ENCODE measurements at regions not wholly inside any gene's neighbourhood (a gene's known extent, or its start where the extent isn't known, plus 50 kb on each side); places are given as distances from the start of the nearest gene placed in this dataset.

DNA sequence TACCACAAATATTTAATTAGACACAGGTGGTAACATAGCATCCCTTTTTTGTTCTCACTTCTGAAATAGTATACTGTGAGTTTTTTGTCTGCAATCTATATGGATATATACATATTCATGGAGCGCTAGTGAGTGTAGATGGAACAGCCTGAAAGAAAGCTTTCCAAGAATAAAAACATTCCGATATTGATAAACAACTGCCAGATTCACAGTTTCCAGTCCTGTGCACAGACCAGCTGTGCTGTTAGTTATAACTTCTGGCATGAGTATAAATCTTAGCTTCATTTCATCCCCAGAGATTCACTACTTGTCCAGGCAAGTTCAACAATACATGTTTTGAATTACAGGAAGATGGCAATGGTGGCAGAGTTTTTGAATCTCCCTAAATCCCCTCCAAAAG, 467.1 kb upstream of the STEAP1 start:
- H3K27me3 ChIP-seq (ENCODE audit: control insufficient read depth, insufficient read depth, low read length), result no peaks in the 10 kb centered on the region
- no peak overlapping the region for H3K56ac ChIP-seq (ENCODE audit: extremely low read depth, insufficient read depth, low read length)
- H2AFZ ChIP-seq (replicated peaks; ENCODE audit: low read length, poor library complexity), result no peak overlapping the region
- no peaks in the 10 kb centered on the region for H3K36me3 ChIP-seq (ENCODE audit: control insufficient read depth, insufficient read depth, low read length)
- in situ Hi-C loops (cut with MboI; ENCODE audit: low sequenced_read_pairs) (no loop called here), dilution Hi-C loops (cut with HindIII; ENCODE audit: low sequenced_read_pairs, unreplicated experiment) (no loop called here), intact Hi-C loops (cut with micrococcal nuclease) (no loop called here)
- H2BK120ac ChIP-seq (ENCODE audit: low read depth, low read length), result no peak overlapping the region
- H2BK20ac ChIP-seq (ENCODE audit: low read depth, low read length), result no peak overlapping the region
- H3K4ac ChIP-seq (ENCODE audit: low read depth, low read length), result no peak overlapping the region
- DNase-seq (no peak), ATAC-seq (ENCODE audit: low read depth) (no peak)
- no peak overlapping the region for H2BK5ac ChIP-seq (ENCODE audit: low read depth, low read length, poor library complexity, severe bottlenecking)
- no peak overlapping the region for H4K91ac ChIP-seq (ENCODE audit: insufficient read depth, low read depth, low read length)
- H2AK5ac ChIP-seq (ENCODE audit: low read depth, low read length), result no peak overlapping the region
- H4K5ac ChIP-seq (ENCODE audit: low read depth, low read length), result no peak overlapping the region
- H3K9me3 ChIP-seq (ENCODE audit: control insufficient read depth, insufficient read depth, low read length), result no peaks in the 10 kb centered on the region
- ChIA-PET POLR2A (ENCODE audit: unreplicated experiment) (no interaction called here), CTCF (no interaction called here)
- H3K9me1 ChIP-seq (ENCODE audit: insufficient read depth, low read length), result no peaks in the 10 kb centered on the region
- no peak for TF ChIP-seq RCOR1 (IDR thresholded peaks at IDR 0.05; ENCODE audit: insufficient replicate concordance, low read length)
- TF ChIP-seq CHD1 (IDR thresholded peaks at IDR 0.05; ENCODE audit: low read depth, low read length), result no peak
- TF ChIP-seq BHLHE40 (IDR thresholded peaks at IDR 0.05; ENCODE audit: low read depth, low read length), result no peak
- TF ChIP-seq MXI1 (IDR thresholded peaks at IDR 0.05; ENCODE audit: borderline replicate concordance, low read depth, low read length), result no peak
- no peak for TF ChIP-seq CEBPB (IDR thresholded peaks at IDR 0.05; ENCODE audit: low read depth, low read length)
- no peak for TF ChIP-seq MAFK (IDR thresholded peaks at IDR 0.05; ENCODE audit: low read depth, low read length)
- no peak for TF ChIP-seq FOS (IDR thresholded peaks at IDR 0.05; ENCODE audit: low read depth, low read length)
- no peak overlapping the region for H3K4me3 ChIP-seq (ENCODE audit: insufficient read depth, low read depth, low read length)
- no peak overlapping the region for H3K4me2 ChIP-seq (ENCODE audit: low read depth, low read length)
- no peak overlapping the region for H3K27ac ChIP-seq (ENCODE audit: insufficient read depth, low read length)
- H2AK9ac ChIP-seq (replicated peaks; ENCODE audit: low read depth, low read length, poor library complexity), result no peak overlapping the region
- no peak overlapping the region for H2BK15ac ChIP-seq (ENCODE audit: low read depth, low read length)
- H3K9ac ChIP-seq (ENCODE audit: low read depth, low read length), result no peak overlapping the region
- no CpG with 5 or more reads among the region's 2 CpGs for WGBS, 2 experiments (ENCODE audit: extremely low coverage in 2 of 2, insufficient read length in 1 of 2)
- H3K18ac ChIP-seq (ENCODE audit: low read depth, low read length), result no peak overlapping the region
- no peaks in the 10 kb centered on the region for H4K20me1 ChIP-seq (ENCODE audit: insufficient read depth, low read length)
- no peaks in the 10 kb centered on the region for H3K79me1 ChIP-seq (ENCODE audit: low read depth in 1 of 2, low read length in 2 of 2)
- no peak overlapping the region for H4K8ac ChIP-seq (ENCODE audit: low read depth in 2 of 2, low read length in 2 of 2)
- H3K14ac ChIP-seq (replicated peaks; ENCODE audit: low read depth, low read length), result no peak overlapping the region
- no peaks in the 10 kb centered on the region for H3K4me1 ChIP-seq (ENCODE audit: control insufficient read depth, insufficient read depth, low read length)
- BruUV-seq (replicated peaks), result no TSS peak
- H3K23ac ChIP-seq (ENCODE audit: low read depth, low read length), result no peak overlapping the region

Data from IMR-90 (cell line).